ENCODE measurements at regions not wholly inside any gene's neighbourhood (a gene's known extent, or its start where the extent isn't known, plus 50 kb on each side); places are given as distances from the start of the nearest gene placed in this dataset.

DNA sequence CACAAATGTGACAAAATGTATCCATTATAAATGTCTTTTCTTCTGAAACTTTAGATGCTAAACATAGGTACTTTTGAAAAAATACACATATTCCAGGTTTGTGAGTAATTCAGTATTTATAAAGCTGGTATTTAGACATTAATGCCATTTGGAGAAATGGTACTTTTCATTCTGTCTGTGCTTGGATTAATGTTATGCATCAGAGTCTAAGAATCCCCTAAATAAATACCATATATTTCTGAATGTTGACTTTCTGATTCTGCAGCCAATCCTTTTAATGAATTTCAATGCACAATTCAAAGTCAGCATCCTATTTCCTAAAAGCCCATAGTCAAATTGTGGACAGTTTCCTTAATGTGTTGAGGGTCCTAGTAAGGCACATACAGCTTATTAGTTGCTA is 145.0 kb downstream of the DKK1 start:
- Histone ChIP-seq H3K27ac (ENCODE audit: low read length) (no peak overlapping the region), H4K20me1 (ENCODE audit: insufficient read depth) (no peaks in the 10 kb centered on the region), H3K36me3 (ENCODE audit: insufficient read depth, low read length) (no peaks in the 10 kb centered on the region), H3K27me3 (ENCODE audit: insufficient read depth, low read depth, low read length) (no peaks in the 10 kb centered on the region), H3K9me3 (ENCODE audit: low read length) (no peaks in the 10 kb centered on the region), H2AFZ (ENCODE audit: low read depth, low read length) (no peak overlapping the region), H3F3A (ENCODE audit: insufficient read depth, low read length, poor library complexity, severe bottlenecking) (no peaks in the 10 kb centered on the region), H3K9me2 (ENCODE audit: insufficient read depth, low read length) (no peaks in the 10 kb centered on the region), H3K79me2 (replicated peaks; ENCODE audit: insufficient read depth, low read length) (no peaks in the 10 kb centered on the region), H3K4me2 (ENCODE audit: low read length) (no peak overlapping the region), H3K4me3 (ENCODE audit: low read length) (no peak overlapping the region), H3K9ac (ENCODE audit: low read length) (no peak overlapping the region)
- TF ChIP-seq EZH2 (IDR thresholded peaks at IDR 0.05; ENCODE audit: borderline replicate concordance, insufficient read depth, low read length, poor library complexity, severe bottlenecking) (no peak), EP300 (conservative IDR thresholded peaks at IDR 0.05; ENCODE audit: poor library complexity, severe bottlenecking) (no peak)

DNA sequence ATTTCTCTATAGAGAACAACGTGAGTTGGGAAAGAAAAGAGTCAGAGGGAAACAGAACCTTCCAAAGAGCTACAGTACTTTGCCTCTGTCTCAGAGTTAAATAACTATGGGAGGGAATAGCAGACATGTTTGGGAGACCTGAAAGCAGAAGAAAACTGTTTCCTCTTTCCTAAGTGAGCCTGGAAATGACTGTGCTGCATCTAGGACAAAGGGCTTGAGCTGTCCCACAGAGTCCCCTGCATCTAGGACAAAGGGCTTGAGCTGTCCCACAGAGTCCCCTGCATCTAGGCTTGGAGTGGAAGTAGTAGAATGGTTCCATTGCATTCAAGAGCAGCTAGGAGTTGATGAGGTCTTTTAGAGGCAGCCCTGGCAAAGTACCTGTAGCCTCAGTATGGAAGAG is 149.7 kb downstream of the DKK1 start:
- no peak overlapping the region for H3K27ac ChIP-seq (ENCODE audit: low read length)
- H3K4me3 ChIP-seq (ENCODE audit: low read length), result no peak overlapping the region
- H3K9me3 ChIP-seq (ENCODE audit: low read length), result no peaks in the 10 kb centered on the region
- no peaks in the 10 kb centered on the region for H3F3A ChIP-seq (ENCODE audit: insufficient read depth, low read length, poor library complexity, severe bottlenecking)
- H3K79me2 ChIP-seq (replicated peaks; ENCODE audit: insufficient read depth, low read length), result no peaks in the 10 kb centered on the region
- TF ChIP-seq CTCF (IDR thresholded peaks at IDR 0.05; ENCODE audit: poor library complexity, severe bottlenecking) (no peak), TAF1 (IDR thresholded peaks at IDR 0.05; ENCODE audit: low read depth) (no peak), EP300 (conservative IDR thresholded peaks at IDR 0.05; ENCODE audit: poor library complexity, severe bottlenecking) (no peak), SMC3 (conservative IDR thresholded peaks at IDR 0.05; ENCODE audit: poor library complexity) (no peak), MXI1 (conservative IDR thresholded peaks at IDR 0.05; ENCODE audit: poor library complexity, severe bottlenecking) (no peak), POLR2AphosphoS5 (IDR thresholded peaks at IDR 0.05) (no peak), EZH2 (IDR thresholded peaks at IDR 0.05; ENCODE audit: borderline replicate concordance, insufficient read depth, low read length, poor library complexity, severe bottlenecking) (no peak), RAD21 (conservative IDR thresholded peaks at IDR 0.05) (no peak)
- TF ChIP-seq, protein P1, sequence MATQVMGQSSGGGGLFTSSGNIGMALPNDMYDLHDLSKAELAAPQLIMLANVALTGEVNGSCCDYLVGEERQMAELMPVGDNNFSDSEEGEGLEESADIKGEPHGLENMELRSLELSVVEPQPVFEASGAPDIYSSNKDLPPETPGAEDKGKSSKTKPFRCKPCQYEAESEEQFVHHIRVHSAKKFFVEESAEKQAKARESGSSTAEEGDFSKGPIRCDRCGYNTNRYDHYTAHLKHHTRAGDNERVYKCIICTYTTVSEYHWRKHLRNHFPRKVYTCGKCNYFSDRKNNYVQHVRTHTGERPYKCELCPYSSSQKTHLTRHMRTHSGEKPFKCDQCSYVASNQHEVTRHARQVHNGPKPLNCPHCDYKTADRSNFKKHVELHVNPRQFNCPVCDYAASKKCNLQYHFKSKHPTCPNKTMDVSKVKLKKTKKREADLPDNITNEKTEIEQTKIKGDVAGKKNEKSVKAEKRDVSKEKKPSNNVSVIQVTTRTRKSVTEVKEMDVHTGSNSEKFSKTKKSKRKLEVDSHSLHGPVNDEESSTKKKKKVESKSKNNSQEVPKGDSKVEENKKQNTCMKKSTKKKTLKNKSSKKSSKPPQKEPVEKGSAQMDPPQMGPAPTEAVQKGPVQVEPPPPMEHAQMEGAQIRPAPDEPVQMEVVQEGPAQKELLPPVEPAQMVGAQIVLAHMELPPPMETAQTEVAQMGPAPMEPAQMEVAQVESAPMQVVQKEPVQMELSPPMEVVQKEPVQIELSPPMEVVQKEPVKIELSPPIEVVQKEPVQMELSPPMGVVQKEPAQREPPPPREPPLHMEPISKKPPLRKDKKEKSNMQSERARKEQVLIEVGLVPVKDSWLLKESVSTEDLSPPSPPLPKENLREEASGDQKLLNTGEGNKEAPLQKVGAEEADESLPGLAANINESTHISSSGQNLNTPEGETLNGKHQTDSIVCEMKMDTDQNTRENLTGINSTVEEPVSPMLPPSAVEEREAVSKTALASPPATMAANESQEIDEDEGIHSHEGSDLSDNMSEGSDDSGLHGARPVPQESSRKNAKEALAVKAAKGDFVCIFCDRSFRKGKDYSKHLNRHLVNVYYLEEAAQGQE (IDR thresholded peaks at IDR 0.05; ENCODE audit: borderline replicate concordance), result no peak
- no peaks in the 10 kb centered on the region for H4K20me1 ChIP-seq (ENCODE audit: insufficient read depth)
- no peak overlapping the region for H3K4me2 ChIP-seq (ENCODE audit: low read length)
- no peak overlapping the region for H3K9ac ChIP-seq (ENCODE audit: low read length)
- no peak overlapping the region for H2AFZ ChIP-seq (ENCODE audit: low read depth, low read length)
- H3K36me3 ChIP-seq (ENCODE audit: insufficient read depth, low read length), result no peaks in the 10 kb centered on the region
- no peaks in the 10 kb centered on the region for H3K27me3 ChIP-seq (ENCODE audit: insufficient read depth, low read depth, low read length)
- no peaks in the 10 kb centered on the region for H3K9me2 ChIP-seq (ENCODE audit: insufficient read depth, low read length)

Data from neural cell (in vitro differentiated cells).